ENCODE measurements at regions not wholly inside any gene's neighbourhood (a gene's known extent, or its start where the extent isn't known, plus 50 kb on each side); places are given as distances from the start of the nearest gene placed in this dataset.

DNA sequence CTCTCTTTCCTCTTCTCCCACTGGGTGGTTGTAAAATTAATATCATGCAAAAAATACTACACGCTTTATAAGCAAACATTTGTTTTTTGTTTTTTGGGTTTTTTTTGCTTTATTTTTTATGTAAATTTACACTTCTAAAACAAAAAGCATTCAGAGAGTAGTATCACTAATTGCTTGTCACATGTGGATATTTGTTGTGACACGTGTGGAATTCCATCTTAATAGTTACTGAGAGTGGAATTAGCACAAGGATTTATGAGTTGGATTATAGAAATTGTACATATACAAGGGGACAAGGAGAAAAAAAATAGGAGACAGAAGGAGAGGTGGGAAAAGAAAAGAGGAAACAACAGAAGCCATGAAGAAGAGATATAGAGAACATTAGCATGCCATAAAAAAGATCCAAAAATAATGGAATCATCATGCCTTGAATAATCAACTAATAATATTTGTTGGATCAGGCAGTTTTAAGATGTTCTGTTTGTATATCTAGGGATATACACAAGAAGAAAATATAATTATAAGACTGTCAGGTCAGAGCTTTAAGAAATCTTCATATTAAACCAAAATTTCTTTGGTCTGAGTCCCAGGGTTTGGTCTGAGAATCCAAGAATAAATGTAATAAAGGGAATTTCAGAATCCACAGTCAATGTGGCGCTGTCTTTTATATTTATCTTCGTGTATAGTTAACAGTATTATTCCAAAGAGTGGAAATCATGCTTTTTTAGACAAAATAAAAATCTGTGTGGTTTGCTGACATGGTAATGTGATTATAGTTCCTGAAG is 98.5 kb upstream of the INTU start:
- DNase-seq: no peak

DNA sequence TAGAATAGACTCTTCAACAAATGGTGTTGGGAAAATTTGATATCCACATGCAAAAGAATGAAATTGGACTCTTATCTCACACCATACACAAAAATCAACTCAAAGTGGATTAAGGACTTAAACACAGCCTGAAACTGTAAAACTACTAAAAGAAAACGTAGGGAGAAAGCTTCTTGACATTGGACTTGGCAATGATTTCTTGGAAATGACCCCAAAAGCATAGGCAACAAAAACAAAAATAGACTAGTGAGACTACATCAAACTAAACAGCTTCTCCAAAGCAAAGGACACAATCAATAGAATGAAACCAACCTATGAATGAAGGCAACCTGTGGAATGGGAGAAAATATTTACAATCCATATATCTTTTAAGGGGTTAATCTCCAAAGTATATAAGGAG is 94.7 kb upstream of the INTU start:
- DNase-seq: no peak

DNA sequence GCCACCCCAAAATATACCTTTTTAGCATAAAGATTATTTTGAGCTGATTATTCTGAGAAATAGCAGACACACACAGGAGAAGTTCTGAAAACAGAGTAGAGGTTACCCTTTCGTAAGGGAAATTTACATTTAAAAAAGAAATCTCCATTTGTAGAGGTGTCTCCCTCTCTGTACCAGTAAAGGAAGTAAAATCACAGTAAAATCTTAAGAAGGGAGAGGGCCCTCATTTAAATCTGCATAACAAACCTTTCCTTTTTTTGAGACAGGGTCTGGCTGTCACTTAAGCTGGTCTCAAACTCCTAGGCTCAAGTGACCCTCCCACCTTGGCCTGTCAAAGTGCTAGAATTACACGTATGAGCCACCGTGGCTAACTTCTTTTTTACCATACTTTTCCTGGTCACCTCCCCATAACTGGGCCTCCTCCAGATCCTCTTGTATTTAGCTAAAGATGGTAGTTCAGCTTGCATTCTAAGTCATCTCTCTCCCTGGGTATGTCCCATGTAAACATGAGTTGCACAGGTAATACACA is 92.2 kb upstream of the INTU start:
- no peak for DNase-seq

DNA sequence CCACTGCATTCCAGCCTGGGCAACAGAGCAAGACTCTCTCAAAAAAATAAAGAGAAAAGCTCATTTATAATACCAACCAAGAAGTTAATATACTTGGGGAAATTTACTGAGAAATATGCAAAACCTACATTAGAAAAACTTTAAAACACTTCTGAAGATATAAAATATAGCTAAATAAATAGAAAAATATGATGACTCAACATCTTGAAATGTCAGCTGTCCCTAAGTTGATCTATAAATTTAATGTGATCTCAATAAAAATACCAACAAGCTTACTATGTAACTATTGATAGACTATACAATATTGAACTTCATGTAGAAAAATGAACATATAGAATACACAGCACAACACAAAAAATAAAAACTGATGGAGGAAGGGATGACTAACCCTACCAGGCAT is 87.5 kb upstream of the INTU start:
- no peak for DNase-seq

DNA sequence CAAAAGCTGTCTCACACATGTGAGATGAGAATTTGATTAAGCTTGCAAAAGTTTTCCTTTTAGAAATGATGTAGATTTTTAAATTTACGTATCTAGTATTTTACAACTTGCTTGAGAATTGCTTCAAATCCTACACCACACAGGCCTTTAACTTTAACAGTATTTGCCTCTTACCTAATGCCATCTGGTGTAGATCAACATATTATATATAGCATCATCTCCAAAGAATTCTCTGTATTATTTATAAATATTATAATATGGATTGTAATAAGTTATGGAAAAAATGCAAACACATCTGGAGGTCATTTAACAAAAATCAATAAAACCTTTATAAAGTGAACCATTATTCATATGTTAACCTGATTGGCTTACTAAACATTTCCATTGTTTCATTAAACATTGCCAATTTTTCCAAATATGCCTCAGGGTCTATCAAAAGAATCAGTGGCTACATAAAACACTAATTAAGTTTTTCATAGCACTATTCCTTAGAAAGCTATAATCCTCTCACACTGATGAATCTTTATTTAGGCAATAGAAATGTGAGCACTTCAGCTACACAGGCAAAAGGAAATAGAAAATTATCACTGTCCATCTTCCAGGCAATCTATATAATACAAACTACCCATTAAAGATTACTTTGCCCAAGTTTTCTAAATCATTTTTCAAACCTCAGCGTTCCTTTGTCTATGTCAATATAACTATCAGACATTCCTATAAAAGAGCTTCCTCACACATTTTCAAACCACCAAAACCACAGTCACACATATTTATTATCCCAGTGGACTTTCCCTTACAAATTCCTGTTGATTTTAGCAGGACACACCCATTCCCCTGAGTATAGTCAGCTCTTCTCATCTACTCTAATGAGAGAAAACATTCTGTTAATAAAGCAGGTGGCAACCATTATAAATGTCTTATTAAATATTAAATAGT is 83.5 kb upstream of the INTU start:
- no peak for DNase-seq

DNA sequence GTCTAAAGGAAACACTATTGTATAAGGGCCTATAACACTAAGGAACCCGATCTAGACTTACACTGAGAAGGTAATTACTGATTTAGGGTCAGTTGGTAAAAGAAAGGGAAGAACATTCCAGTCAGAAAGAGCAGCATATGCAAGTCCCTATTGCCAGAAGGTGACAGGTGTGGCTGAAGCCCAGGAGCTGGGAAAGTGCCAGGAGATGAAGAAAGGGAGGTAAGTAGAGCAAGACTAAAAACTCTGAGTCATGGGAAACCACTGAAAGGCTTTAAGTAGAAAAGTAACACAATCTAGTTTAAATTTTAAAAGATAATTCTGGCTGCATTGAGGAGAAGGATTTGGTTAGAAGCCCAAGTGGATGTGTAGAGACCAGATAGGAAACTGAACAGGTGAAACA is 77.7 kb upstream of the INTU start:
- no peak for DNase-seq

DNA sequence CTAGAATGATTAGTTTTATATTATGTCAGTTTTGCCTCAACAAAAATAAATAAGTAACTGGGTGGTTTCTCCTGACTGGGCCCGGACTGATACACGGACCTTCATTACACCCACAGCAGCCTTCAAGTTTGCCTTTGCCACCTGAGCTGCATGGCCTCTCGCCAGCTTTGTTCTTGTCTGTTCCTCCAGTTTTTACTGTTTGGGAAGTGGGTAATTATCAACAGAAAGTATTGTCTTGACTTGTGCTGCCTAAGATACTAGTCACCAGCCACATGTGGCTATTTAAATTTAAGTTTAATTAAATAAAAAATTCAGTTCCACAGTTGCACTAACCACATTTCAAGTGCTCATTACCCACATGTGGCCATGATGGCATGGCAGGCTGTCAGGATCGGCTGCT is 74.7 kb upstream of the INTU start:
- no peak for DNase-seq

DNA sequence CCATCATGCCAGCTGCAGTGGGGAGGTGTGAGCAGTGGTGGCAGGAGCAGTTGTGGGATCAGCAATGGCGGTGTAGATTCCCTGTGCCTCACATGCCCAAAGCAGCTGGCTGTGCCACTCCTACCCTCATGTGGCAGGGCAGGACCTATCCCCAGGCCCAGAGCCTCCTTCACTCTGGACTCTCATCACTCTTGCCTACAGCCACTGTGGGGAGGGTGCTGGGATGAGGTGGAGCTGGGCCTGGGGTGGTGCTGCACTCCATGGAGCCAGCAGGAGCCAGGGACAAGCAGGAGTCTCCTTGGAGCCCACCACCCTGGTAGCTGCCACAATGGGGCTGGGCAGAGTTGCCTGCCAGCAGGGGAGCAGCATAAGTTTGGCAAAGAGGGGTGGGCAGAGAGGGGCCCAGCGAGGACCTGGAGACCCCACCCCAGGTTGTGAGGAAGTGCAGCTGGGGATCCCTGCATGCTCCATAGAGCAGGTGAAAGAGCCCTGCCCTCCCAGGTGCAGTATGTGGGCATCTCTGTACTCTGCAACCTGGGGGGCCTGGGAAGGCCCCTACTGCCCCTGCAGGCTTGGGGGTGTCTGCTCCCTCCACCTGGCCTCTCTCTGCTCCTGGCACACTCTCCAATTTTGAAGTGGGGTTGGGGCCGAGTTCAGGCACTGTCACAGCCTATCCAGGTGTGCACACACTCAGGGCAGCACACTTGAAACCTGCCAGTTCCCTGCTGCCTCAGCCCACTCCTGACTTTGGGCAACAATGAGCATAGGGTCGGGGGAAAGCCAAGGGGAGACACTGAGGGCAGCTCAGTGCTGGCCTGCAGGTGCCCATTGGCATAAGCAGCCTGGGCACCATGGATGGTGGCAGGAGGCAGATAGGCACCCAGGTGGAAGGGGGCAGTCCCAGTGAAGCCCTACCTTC is 74.0 kb upstream of the INTU start:
- no peak for DNase-seq

DNA sequence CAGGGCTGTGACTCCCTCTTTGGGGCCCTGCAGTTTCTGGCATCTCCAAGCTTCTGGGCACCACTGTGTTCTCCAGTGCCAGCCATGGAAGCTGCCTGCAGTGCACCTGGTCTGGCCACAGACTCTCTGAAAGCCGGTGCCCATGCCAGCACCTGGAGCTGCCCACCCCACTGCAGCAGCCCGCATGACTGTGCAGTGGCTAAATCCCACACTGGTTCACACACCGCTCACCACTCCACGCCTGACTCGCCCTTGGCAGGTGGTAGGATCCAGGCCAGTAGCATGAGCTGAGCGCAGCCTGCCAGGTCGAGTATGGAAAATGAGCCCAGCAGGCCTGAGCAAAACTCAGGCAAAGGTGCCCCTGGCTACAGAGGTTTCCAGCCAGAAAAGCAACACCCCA is 72.8 kb upstream of the INTU start:
- no peak for DNase-seq

DNA sequence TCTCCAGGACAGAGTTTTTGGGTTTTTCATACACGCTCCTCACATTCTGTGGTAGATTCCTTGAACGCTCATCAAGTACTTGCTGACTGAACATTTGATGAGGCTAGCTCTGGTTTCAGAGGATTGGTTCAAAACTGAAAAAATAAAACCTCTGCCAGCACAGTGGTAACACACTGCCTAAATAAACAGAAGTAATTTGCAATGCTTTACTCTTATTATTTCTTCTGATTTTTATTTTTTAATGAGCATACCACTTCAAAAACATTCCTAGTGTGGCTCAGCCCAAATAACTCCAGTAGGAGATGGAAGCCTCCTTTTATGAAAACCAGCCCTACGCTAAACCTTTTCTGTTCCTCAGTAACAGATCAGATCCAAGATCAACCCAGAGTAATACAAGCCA is 72.0 kb upstream of the INTU start:
- no peak for DNase-seq

DNA sequence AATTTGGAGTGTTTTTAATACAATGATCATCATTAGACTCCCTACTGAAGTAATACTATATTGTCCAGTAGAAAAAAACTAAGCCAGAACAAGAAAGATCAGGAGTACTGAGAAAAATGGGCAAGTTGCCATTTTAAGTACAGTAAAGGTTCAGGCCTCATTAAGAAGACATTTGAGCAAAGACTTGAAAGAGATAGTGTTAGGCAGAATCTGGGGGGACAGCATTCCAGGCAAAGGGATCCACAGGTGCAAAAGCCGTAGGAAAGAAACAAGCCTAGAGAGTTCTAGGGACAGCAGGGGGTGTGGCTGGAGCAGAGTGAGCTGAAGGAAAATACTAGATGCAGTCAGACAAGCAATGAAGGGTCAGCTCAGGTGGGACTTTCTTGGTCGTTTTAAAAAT is 58.1 kb upstream of the INTU start:
- DNase-seq: no peak

DNA sequence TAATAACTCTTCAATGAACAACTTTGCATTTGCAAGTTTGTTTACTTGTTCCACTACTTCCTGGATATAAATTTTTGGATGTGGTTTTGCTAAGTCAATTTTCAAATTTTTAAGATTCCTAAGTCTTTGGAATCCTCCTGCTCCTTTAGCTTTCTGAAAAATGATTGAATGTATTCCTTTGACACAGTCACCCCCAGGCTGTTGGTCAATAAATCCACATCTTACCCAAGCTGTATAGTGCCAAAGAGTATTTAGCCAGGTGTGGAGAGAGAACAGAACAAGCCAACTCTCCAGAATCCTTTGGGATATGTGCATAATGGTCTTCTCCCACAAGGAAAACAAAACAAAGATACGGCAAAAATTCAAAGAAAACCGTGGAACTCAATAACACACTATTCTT is 56.9 kb upstream of the INTU start:
- DNase-seq: no peak

DNA sequence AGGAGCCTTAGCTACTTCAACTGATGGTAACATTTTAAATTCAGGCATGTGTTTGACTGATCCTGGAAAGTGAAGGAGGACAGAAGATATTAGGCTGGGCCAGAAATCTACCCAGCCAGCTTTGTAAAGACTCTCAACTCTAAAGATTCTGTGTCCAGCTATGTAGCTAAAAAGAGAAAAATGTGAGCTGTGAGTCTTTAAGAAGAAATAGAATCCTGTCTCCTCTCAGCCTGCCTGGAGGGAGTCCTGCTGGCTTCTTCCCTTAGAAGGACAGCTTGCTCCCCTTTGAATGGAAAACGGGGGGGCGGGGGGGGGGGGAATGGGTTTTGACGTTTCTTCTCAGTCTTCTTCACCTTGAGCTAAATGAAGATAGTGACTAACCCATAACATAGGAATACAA is 54.3 kb upstream of the INTU start:
- no peak for DNase-seq

DNA sequence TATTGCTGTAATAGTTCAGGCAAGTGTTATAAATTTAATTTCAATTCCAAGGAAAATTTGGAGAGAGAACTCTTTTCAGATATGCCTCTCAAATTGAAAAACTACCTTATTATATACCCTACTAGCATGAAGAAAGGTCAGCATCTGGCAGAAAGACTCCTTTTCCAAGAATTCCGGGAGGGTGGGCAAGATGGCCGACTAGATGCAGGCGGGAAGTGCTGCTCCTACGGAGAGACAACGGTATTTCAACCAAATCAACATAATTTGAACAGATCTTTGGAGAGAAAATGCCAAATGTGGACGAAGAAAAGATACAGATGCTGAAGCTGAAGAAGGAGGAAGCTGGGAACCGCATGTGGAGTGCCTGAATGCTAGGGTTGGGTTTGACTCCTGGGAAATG is 53.8 kb upstream of the INTU start:
- DNase-seq: no peak

DNA sequence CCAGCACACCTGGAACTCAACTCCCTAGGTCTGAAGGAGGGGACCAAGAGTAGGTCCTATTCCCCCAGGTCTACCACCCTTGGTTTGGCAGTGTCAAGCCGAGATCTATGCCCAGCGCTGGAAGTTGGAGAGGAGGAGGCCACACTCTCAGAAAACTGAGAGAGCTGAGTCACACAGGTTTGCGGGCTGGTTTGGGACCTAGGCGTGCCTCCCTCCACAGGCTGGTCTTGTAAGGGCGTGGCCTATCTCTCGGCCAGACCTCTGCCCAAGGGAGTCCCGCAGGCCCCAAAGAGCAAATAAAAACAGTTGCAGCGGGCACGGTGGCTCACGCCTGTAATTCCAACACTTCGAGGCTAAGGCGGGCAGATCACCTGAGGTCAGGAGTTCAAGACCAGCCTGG is 52.9 kb upstream of the INTU start:
- DNase-seq: no peak

DNA sequence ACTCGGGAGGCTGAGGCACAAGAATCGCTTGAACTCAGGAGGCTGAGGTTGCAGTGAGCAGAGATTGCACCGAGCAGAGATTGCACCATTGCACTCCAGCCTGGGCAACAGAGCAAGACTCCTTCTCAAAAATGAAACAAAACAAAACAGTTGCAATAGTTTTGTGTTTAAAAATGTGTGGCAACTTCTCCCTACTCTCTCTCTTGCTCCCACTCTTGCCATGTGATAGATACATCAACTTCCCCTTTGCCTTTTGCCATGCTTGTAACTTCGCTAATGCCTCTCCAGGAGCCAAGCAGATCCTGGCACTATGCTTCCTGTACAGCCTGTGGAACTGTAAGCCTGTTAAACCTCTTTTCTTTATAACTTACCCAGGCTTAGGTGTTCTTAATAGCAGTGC is 52.5 kb upstream of the INTU start:
- DNase-seq: no peak

DNA sequence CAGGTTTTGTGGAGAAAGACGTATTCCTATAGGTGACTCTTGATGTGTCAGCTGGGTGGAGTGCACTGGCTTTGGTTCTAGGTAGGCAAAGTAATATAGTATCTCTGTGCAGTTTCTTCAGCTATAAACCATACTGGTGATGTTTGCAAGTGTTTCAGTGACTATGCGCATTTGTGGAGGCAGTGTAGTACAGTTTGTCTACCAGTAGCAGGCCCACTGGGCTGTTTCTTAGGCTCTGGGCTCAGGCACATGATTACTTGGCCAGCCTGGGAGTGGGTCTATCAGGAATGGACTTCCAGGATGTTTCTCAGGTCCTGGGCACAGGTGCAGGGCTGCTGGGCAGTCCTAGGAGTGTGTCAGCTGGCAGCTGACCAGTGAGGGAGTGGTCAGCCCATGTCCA is 51.9 kb upstream of the INTU start:
- DNase-seq: no peak
